HepG2 (cell line): ENCODE measurements at regions not wholly inside any gene's neighbourhood (a gene's known extent, or its start where the extent isn't known, plus 50 kb on each side); places are given as distances from the start of the nearest gene placed in this dataset.

ENCODE experiments used
- AGO2 ChIP-seq: fragments of 200-400 bp; formaldehyde crosslinking; optimal IDR thresholded peaks from 2 replicates; pipeline ENCODE3; 2017; ENCODE audit warnings: mild to moderate bottlenecking, low read depth, low read length, moderate library complexity
- ESRRA ChIP-seq: sonication (generic); formaldehyde crosslinking; IDR thresholded peaks from 2 replicates; pipeline ENCODE4 v1.5.1; 2020; ENCODE audit warnings: mild to moderate bottlenecking, low read depth, missing genetic modification reagents
- GTF2F1 ChIP-seq: fragments of 150-350 bp; IDR thresholded peaks from 2 replicates; pipeline ENCODE4 v1.6.1; 2014; ENCODE audit warnings: low read length
- JUN ChIP-seq: sonication (generic); formaldehyde crosslinking; IDR thresholded peaks from 2 replicates; pipeline ENCODE4 v1.4.0; 2020; ENCODE audit warnings: mild to moderate bottlenecking, missing genetic modification reagents
- MYNN ChIP-seq: sonication (generic); formaldehyde crosslinking; IDR thresholded peaks from 2 replicates; pipeline ENCODE4 v1.4.0; 2020; ENCODE audit warnings: mild to moderate bottlenecking, low read depth, missing genetic modification reagents
- TCF7 ChIP-seq: sonication (generic); IDR thresholded peaks from 2 replicates; pipeline ENCODE4 v1.6.1; 2016; ENCODE audit warnings: antibody characterized with exemption, low read depth
- ZKSCAN1 ChIP-seq: fragments of 150-350 bp; IDR thresholded peaks from 2 replicates; pipeline ENCODE4 v1.6.1; 2014; ENCODE audit warnings: low read length
- ZNF672 ChIP-seq: sonication (generic); formaldehyde crosslinking; IDR thresholded peaks from 2 replicates; pipeline ENCODE4 v1.8.1; 2022; ENCODE audit warnings: missing genetic modification reagents
- ZSCAN20 ChIP-seq: sonication (generic); formaldehyde crosslinking; IDR thresholded peaks from 2 replicates; pipeline ENCODE4 v1.4.0; 2020; ENCODE audit warnings: missing genetic modification reagents, mild to moderate bottlenecking, borderline replicate concordance
- ZZZ3 ChIP-seq: sonication (generic); formaldehyde crosslinking; IDR thresholded peaks from 2 replicates; pipeline ENCODE4 v1.4.0; 2020; ENCODE audit warnings: missing genetic modification reagents, mild to moderate bottlenecking, borderline replicate concordance
- TF ChIP-seq, protein P1 (sequence below), 2 experiments: sonication (generic) in 1 of 2; formaldehyde crosslinking in 1 of 2; IDR thresholded peaks; 2 replicates each; pipeline versions ENCODE4 v1.5.1 to v1.6.1; 2011 to 2020; ENCODE audit warnings: borderline replicate concordance in 1 of 2, low read depth in 1 of 2, low read length in 1 of 2, mild to moderate bottlenecking in 1 of 2, missing genetic modification reagents in 1 of 2, moderate library complexity in 1 of 2
- TF ChIP-seq, protein P2 (sequence below): sonication (generic); formaldehyde crosslinking; IDR thresholded peaks from 2 replicates; pipeline ENCODE4 v1.4.0; 2020; ENCODE audit warnings: low read depth, missing genetic modification reagents
- TF ChIP-seq, protein P3 (sequence below): sonication (generic); formaldehyde crosslinking; IDR thresholded peaks from 2 replicates; pipeline ENCODE4 v1.5.0; 2020; ENCODE audit warnings: mild to moderate bottlenecking, missing genetic modification reagents, moderate library complexity

DNA sequence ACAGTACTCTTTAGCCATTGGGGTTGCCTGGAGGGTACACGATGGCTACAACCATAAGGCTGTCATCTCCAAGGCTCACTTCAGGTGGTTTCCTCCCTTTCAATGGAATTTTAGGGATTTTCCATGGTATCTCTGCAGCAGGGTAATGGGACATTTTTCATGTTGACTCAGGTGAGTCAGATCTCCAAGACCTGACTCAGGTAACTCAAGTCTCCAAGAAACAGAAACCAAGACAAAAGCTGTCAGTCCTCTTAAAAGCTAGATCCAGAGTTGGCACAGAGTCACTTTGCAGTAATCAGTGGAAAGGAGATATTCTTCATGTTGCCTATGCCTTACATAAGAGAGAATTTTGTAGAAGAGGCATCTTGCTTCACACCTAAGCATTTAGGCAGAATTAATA, 375.8 kb upstream of the ARPP21 start:
- TF ChIP-seq TCF7 (no peak), JUN (CRISPR knock-in tag) (no peak), AGO2 (no peak), MYNN (CRISPR knock-in tag) (no peak), ZKSCAN1 (no peak), ESRRA (CRISPR knock-in tag) (no peak), ZZZ3 (CRISPR knock-in tag) (no peak), GTF2F1 (no peak), ZSCAN20 (no peak), ZNF672 (no peak)
- TF ChIP-seq, protein P1, sequence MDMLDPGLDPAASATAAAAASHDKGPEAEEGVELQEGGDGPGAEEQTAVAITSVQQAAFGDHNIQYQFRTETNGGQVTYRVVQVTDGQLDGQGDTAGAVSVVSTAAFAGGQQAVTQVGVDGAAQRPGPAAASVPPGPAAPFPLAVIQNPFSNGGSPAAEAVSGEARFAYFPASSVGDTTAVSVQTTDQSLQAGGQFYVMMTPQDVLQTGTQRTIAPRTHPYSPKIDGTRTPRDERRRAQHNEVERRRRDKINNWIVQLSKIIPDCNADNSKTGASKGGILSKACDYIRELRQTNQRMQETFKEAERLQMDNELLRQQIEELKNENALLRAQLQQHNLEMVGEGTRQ (IDR thresholded peaks at IDR 0.05; ENCODE audit: low read depth, low read length): no peak
- TF ChIP-seq, protein P1 (CRISPR knock-in tag; IDR thresholded peaks at IDR 0.05; ENCODE audit: borderline replicate concordance): no peak
- TF ChIP-seq, protein P2, sequence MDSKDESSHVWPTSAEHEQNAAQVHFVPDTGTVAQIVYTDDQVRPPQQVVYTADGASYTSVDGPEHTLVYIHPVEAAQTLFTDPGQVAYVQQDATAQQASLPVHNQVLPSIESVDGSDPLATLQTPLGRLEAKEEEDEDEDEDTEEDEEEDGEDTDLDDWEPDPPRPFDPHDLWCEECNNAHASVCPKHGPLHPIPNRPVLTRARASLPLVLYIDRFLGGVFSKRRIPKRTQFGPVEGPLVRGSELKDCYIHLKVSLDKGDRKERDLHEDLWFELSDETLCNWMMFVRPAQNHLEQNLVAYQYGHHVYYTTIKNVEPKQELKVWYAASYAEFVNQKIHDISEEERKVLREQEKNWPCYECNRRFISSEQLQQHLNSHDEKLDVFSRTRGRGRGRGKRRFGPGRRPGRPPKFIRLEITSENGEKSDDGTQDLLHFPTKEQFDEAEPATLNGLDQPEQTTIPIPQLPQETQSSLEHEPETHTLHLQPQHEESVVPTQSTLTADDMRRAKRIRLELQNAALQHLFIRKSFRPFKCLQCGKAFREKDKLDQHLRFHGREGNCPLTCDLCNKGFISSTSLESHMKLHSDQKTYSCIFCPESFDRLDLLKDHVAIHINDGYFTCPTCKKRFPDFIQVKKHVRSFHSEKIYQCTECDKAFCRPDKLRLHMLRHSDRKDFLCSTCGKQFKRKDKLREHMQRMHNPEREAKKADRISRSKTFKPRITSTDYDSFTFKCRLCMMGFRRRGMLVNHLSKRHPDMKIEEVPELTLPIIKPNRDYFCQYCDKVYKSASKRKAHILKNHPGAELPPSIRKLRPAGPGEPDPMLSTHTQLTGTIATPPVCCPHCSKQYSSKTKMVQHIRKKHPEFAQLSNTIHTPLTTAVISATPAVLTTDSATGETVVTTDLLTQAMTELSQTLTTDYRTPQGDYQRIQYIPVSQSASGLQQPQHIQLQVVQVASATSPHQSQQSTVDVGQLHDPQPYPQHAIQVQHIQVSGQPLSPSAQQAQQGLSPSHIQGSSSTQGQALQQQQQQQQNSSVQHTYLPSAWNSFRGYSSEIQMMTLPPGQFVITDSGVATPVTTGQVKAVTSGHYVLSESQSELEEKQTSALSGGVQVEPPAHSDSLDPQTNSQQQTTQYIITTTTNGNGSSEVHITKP (CRISPR knock-in tag): no peak
- TF ChIP-seq, protein P3, sequence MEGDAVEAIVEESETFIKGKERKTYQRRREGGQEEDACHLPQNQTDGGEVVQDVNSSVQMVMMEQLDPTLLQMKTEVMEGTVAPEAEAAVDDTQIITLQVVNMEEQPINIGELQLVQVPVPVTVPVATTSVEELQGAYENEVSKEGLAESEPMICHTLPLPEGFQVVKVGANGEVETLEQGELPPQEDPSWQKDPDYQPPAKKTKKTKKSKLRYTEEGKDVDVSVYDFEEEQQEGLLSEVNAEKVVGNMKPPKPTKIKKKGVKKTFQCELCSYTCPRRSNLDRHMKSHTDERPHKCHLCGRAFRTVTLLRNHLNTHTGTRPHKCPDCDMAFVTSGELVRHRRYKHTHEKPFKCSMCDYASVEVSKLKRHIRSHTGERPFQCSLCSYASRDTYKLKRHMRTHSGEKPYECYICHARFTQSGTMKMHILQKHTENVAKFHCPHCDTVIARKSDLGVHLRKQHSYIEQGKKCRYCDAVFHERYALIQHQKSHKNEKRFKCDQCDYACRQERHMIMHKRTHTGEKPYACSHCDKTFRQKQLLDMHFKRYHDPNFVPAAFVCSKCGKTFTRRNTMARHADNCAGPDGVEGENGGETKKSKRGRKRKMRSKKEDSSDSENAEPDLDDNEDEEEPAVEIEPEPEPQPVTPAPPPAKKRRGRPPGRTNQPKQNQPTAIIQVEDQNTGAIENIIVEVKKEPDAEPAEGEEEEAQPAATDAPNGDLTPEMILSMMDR: no peak
